Suprapubic skin (tissue), 4 donors: ENCODE measurements at regions not wholly inside any gene's neighbourhood (a gene's known extent, or its start where the extent isn't known, plus 50 kb on each side); places are given as distances from the start of the nearest gene placed in this dataset.

ENCODE experiments used
- CTCF ChIP-seq, 2 donors: fragments of 200-600 bp in 1 of 2; fragments of 450-650 bp in 1 of 2; sonication (generic) in 1 of 2; IDR thresholded peaks; one replicate each; pipeline ENCODE4 v1.5.1; 2016 to 2019; ENCODE audit warnings: antibody characterized with exemption in 2 of 2, mild to moderate bottlenecking in 1 of 2, moderate library complexity in 1 of 2
- EP300 ChIP-seq: sonication (generic); formaldehyde crosslinking; IDR thresholded peaks from one replicate; pipeline ENCODE4 v1.6.1; 2017; ENCODE audit warnings: antibody characterized with exemption
- POLR2A ChIP-seq, 2 donors: fragments of 450-650 bp; IDR thresholded peaks; one replicate each; pipeline ENCODE4 v1.6.1; 2017; ENCODE audit warnings: antibody characterized with exemption in 2 of 2, mild to moderate bottlenecking in 2 of 2, moderate library complexity in 2 of 2
- POLR2AphosphoS5 ChIP-seq, 3 donors: sonication (generic); formaldehyde crosslinking; IDR thresholded peaks; one replicate each; pipeline ENCODE4 v1.6.1; 2017; ENCODE audit warnings: antibody characterized with exemption in 3 of 3

GRCh38 chr4:79467246-79467932 lies 59.4 kb upstream of the GK2 start:
- TF ChIP-seq POLR2A (IDR thresholded peaks at IDR 0.05), result no peak
- TF ChIP-seq POLR2AphosphoS5 (IDR thresholded peaks at IDR 0.05), result no peak
- TF ChIP-seq EP300, result no peak
- no peak for TF ChIP-seq CTCF (IDR thresholded peaks at IDR 0.05)
